Endothelial cell of umbilical vein (primary cell): ENCODE measurements at regions not wholly inside any gene's neighbourhood (a gene's known extent, or its start where the extent isn't known, plus 50 kb on each side); places are given as distances from the start of the nearest gene placed in this dataset.

Experiments
- EZH2 ChIP-seq: IDR thresholded peaks from 2 replicates; pipeline ENCODE4 v1.6.1; 2012; ENCODE audit warnings: borderline replicate concordance, low read depth, mild to moderate bottlenecking, moderate library complexity, low read length, inconsistent platforms; ENCODE audit not compliant: severe bottlenecking
- GATA2 ChIP-seq: IDR thresholded peaks from 2 replicates; pipeline ENCODE4 v1.7.0; 2011; ENCODE audit warnings: low read depth, mild to moderate bottlenecking, moderate library complexity, mixed read lengths, low read length; ENCODE audit not compliant: insufficient read length, insufficient read depth
- JUN ChIP-seq: IDR thresholded peaks from 2 replicates; pipeline ENCODE4 v1.6.1; 2011; ENCODE audit warnings: borderline replicate concordance, low read depth; ENCODE audit not compliant: insufficient read length, insufficient read depth
- MYC ChIP-seq: IDR thresholded peaks from one replicate; pipeline ENCODE4 v1.6.1; 2011; ENCODE audit warnings: mild to moderate bottlenecking, low read depth, low read length
- POLR2A ChIP-seq: IDR thresholded peaks from 2 replicates; pipeline ENCODE4 v1.6.1; 2012; ENCODE audit warnings: low read depth, mild to moderate bottlenecking, control low read depth, low read length
- POLR2AphosphoS5 ChIP-seq: IDR thresholded peaks from 2 replicates; pipeline ENCODE4 v1.6.1; 2012; ENCODE audit warnings: low read depth, mild to moderate bottlenecking, control low read depth, low read length, moderate library complexity; ENCODE audit not compliant: insufficient read depth
- TF ChIP-seq, protein P1 (sequence below), 2 donors: IDR thresholded peaks; 1 replicate in 1 of 2; 2 replicates in 1 of 2; pipeline ENCODE4 v1.5.1; 2011; ENCODE audit warnings: low read length in 2 of 2, mild to moderate bottlenecking in 2 of 2, moderate library complexity in 2 of 2, control low read depth in 1 of 2, inconsistent platforms in 1 of 2, low read depth in 1 of 2; ENCODE audit not compliant: insufficient read depth in 1 of 2; ENCODE audit errors: extremely low read depth in 1 of 2
- TF ChIP-seq, protein P2 (sequence below): IDR thresholded peaks from 2 replicates; pipeline ENCODE4 v1.6.1; 2011; ENCODE audit not compliant: insufficient read depth, insufficient read length

DNA sequence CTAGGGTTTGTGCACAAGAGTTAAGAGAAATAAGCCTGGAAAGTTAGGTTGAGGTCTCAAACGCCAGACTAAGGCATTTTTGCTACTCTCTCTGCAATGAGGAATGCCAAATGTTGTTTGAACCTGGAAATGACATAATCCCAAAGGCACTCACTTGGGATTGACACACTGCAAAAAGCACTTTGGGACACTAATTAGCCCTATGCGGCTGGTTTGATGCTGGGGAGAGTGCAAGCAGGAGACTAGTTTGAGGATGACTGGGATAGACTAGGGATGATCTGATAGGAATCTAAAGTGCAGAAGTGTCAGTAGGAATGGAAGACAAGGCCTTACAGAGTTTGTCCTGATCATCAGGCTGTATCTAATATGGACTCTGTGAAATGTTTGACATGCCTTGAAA lies 469.0 kb downstream of the SLC4A3 start:
- TF ChIP-seq, protein P1, sequence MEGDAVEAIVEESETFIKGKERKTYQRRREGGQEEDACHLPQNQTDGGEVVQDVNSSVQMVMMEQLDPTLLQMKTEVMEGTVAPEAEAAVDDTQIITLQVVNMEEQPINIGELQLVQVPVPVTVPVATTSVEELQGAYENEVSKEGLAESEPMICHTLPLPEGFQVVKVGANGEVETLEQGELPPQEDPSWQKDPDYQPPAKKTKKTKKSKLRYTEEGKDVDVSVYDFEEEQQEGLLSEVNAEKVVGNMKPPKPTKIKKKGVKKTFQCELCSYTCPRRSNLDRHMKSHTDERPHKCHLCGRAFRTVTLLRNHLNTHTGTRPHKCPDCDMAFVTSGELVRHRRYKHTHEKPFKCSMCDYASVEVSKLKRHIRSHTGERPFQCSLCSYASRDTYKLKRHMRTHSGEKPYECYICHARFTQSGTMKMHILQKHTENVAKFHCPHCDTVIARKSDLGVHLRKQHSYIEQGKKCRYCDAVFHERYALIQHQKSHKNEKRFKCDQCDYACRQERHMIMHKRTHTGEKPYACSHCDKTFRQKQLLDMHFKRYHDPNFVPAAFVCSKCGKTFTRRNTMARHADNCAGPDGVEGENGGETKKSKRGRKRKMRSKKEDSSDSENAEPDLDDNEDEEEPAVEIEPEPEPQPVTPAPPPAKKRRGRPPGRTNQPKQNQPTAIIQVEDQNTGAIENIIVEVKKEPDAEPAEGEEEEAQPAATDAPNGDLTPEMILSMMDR (IDR thresholded peaks at IDR 0.05; ENCODE audit: extremely low read depth in 1 of 2, insufficient read depth in 1 of 2, low read depth in 1 of 2, low read length in 2 of 2) = no peak
- no peak for TF ChIP-seq JUN
- no peak for TF ChIP-seq POLR2A
- no peak for TF ChIP-seq POLR2AphosphoS5
- TF ChIP-seq EZH2 = no peak
- TF ChIP-seq MYC = no peak
- TF ChIP-seq GATA2 = no peak
- TF ChIP-seq, protein P2, sequence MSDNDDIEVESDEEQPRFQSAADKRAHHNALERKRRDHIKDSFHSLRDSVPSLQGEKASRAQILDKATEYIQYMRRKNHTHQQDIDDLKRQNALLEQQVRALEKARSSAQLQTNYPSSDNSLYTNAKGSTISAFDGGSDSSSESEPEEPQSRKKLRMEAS = no peak
